Kidney (tissue), 13 donors: ENCODE measurements at regions not wholly inside any gene's neighbourhood (a gene's known extent, or its start where the extent isn't known, plus 50 kb on each side); places are given as distances from the start of the nearest gene placed in this dataset.

ENCODE experiments used
- DNase-seq, 5 donors: peaks; one replicate each; pipeline ENCODE4 v3.0.0-alpha.2; 2013 to 2020
- FAIRE-seq: peaks from 2 replicates; lab custom pipeline; 2012; peaks lifted over from hg19 to GRCh38; lab: Jason Lieb, UNC
- H3K27ac ChIP-seq, 2 donors: one replicate each; pipeline ENCODE4 v1.7.0; 2013; ENCODE audit warnings: low read depth in 2 of 2, low read length in 2 of 2, inconsistent platforms in 1 of 2
- H3K27me3 ChIP-seq: one replicate; pipeline ENCODE4 v1.7.1; 2013; ENCODE audit warnings: low read length, inconsistent platforms; ENCODE audit not compliant: control insufficient read depth, insufficient read depth
- H3K36me3 ChIP-seq, 3 donors: one replicate each; pipeline versions ENCODE4 v1.7.0 to v1.7.1; 2013; ENCODE audit warnings: low read length in 3 of 3, control low read depth in 1 of 3, inconsistent platforms in 1 of 3; ENCODE audit not compliant: insufficient read depth in 3 of 3, control insufficient read depth in 2 of 3
- H3K4me1 ChIP-seq, 3 donors: one replicate each; pipeline versions ENCODE4 v1.7.0 to v1.7.1; 2013; ENCODE audit warnings: low read length in 3 of 3, inconsistent platforms in 1 of 3, low read depth in 1 of 3; ENCODE audit not compliant: control insufficient read depth in 2 of 3, insufficient read depth in 2 of 3
- H3K4me3 ChIP-seq, 3 donors: one replicate each; pipeline versions ENCODE4 v1.7.0 to v1.8.1; 2013; ENCODE audit warnings: low read length in 3 of 3, control low read depth in 1 of 3, inconsistent platforms in 1 of 3
- H3K9ac ChIP-seq, 3 donors: one replicate each; pipeline versions ENCODE4 v1.7.0 to v1.7.1; 2013; ENCODE audit warnings: low read length in 3 of 3, control low read depth in 1 of 3, inconsistent platforms in 1 of 3
- H3K9me3 ChIP-seq, 3 donors: one replicate each; pipeline versions ENCODE4 v1.7.0 to v1.7.1; 2013; ENCODE audit warnings: low read length in 3 of 3, control low read depth in 1 of 3, inconsistent platforms in 1 of 3; ENCODE audit not compliant: control insufficient read depth in 2 of 3, insufficient read depth in 1 of 3
- CTCF ChIP-seq: IDR thresholded peaks from 3 replicates; pipeline ENCODE4 v1.5.1; 2012; ENCODE audit warnings: mild to moderate bottlenecking, moderate library complexity, borderline replicate concordance; ENCODE audit not compliant: insufficient read depth; ENCODE audit errors: extremely low read depth
- intact Hi-C: fragments of 100-400 bp; cut with DNase I; formaldehyde crosslinking; loops from one replicate; pipeline ENCODE4 v1.11.1; 2022
- donor health status: control.
- donor health status: control.
- donor health status: control.
- donor health status: control.
- donor health status: control.
- donor health status: DM: yes; HTN: yes; CAD: no.
- donor health status: Normal renal cell carcinoma (clear cell type).

GRCh38 chr3:102074946-102075345 is 225.6 kb downstream of the NFKBIZ start:
- intact Hi-C loops, result no loop called here
- no peak for TF ChIP-seq CTCF
- H3K27ac ChIP-seq, result no peak overlapping the region
- no peak overlapping the region for H3K4me3 ChIP-seq
- H3K4me1 ChIP-seq, result no peaks in the 10 kb centered on the region
- H3K36me3 ChIP-seq, result no peaks in the 10 kb centered on the region
- DNase-seq (peak in 3 of 5 donors; percentile 31 to 90 (median 80)), FAIRE-seq (no peak)
- no peak overlapping the region for H3K9ac ChIP-seq
- H3K27me3 ChIP-seq, result no peaks in the 10 kb centered on the region
- H3K9me3 ChIP-seq, result no peaks in the 10 kb centered on the region

- TF ChIP-seq CTCF, result no peak
- no peaks in the 10 kb centered on the region for H3K4me1 ChIP-seq
- H3K9ac ChIP-seq, result no peak overlapping the region
- no peak overlapping the region for H3K27ac ChIP-seq
- H3K4me3 ChIP-seq, result no peak overlapping the region
- H3K9me3 ChIP-seq, result no peaks in the 10 kb centered on the region
- H3K36me3 ChIP-seq, result no peaks in the 10 kb centered on the region
- DNase-seq (no peak), FAIRE-seq (no peak)
- no peaks in the 10 kb centered on the region for H3K27me3 ChIP-seq
- intact Hi-C loops, result no loop called here
Measured at GRCh38 chr3:102078401-102078800, 229.1 kb downstream of the NFKBIZ start.

GRCh38 chr3:102078854-102079808 is 229.8 kb downstream of the NFKBIZ start:
- Histone ChIP-seq H3K36me3 (no peaks in the 10 kb centered on the region), H3K4me1 (no peaks in the 10 kb centered on the region), H3K4me3 (no peak overlapping the region), H3K9me3 (no peaks in the 10 kb centered on the region), H3K9ac (no peak overlapping the region), H3K27me3 (no peaks in the 10 kb centered on the region), H3K27ac (no peak overlapping the region)
- intact Hi-C loops, result no loop called here
- FAIRE-seq (no peak), DNase-seq (no peak)
- no peak for TF ChIP-seq CTCF
